DOHH2 (cell line): ENCODE measurements at regions not wholly inside any gene's neighbourhood (a gene's known extent, or its start where the extent isn't known, plus 50 kb on each side); places are given as distances from the start of the nearest gene placed in this dataset.
"Not testable (repeated sequence)": the region's sequence is repeated elsewhere in the genome, so short reads cannot be mapped to it uniquely, and the experiment has no call there.

Experiments
- H3F3A ChIP-seq: fragments of 200-600 bp; sonication (generic), shearing (Covaris generic); 2 replicates; pipeline ENCODE4 v1.6.0; 2016; ENCODE audit warnings: antibody characterized with exemption, mild to moderate bottlenecking; ENCODE audit not compliant: control insufficient read depth, insufficient read depth
- H3K27ac ChIP-seq: fragments of 200-600 bp; sonication (generic); 2 replicates; pipeline ENCODE4 v1.5.1; 2014; ENCODE audit warnings: low read depth, mild to moderate bottlenecking, low read length, moderate library complexity
- H3K27me3 ChIP-seq: fragments of 200-600 bp; sonication (generic); 2 replicates; pipeline ENCODE4 v1.6.1; 2014; ENCODE audit warnings: mild to moderate bottlenecking, low read length, mixed read lengths; ENCODE audit not compliant: control insufficient read depth
- H3K36me3 ChIP-seq: fragments of 200-600 bp; sonication (generic); 2 replicates; pipeline ENCODE4 v1.6.1; 2014; ENCODE audit warnings: mild to moderate bottlenecking, low read length, moderate library complexity, mixed read lengths; ENCODE audit not compliant: control insufficient read depth
- H3K4me1 ChIP-seq: fragments of 200-600 bp; sonication (generic); 2 replicates; pipeline ENCODE4 v1.6.1; 2014; ENCODE audit warnings: mild to moderate bottlenecking, low read length, mixed read lengths; ENCODE audit not compliant: control insufficient read depth
- H3K4me2 ChIP-seq: fragments of 200-600 bp; sonication (generic); 2 replicates; pipeline ENCODE4 v1.6.0; 2014; ENCODE audit warnings: mild to moderate bottlenecking, low read length, moderate library complexity
- H3K4me3 ChIP-seq: fragments of 200-600 bp; sonication (generic); 2 replicates; pipeline ENCODE4 v1.5.1; 2014; ENCODE audit warnings: mild to moderate bottlenecking, low read length, mixed read lengths
- H3K79me2 ChIP-seq: fragments of 200-600 bp; sonication (generic); 2 replicates; pipeline ENCODE4 v1.6.1; 2014; ENCODE audit warnings: mild to moderate bottlenecking, low read length, mixed read lengths; ENCODE audit not compliant: control insufficient read depth
- H3K9me2 ChIP-seq: fragments of 200-600 bp; sonication (generic); replicated peaks from 2 replicates; pipeline ENCODE4 v1.6.1; 2014; ENCODE audit warnings: mild to moderate bottlenecking, low read length, mixed read lengths; ENCODE audit not compliant: control insufficient read depth
- H3K9me3 ChIP-seq: fragments of 200-600 bp; sonication (generic); 2 replicates; pipeline ENCODE4 v1.6.1; 2014; ENCODE audit warnings: antibody characterized with exemption, low read length, mixed read lengths; ENCODE audit not compliant: control insufficient read depth, insufficient read depth
- H4K20me1 ChIP-seq: fragments of 200-600 bp; sonication (generic); 2 replicates; pipeline ENCODE4 v1.6.0; 2014; ENCODE audit warnings: low read depth, mild to moderate bottlenecking, antibody characterized with exemption, low read length, moderate library complexity; ENCODE audit not compliant: control insufficient read depth, insufficient read depth
- CTCF ChIP-seq: fragments of 200-600 bp; sonication (generic); IDR thresholded peaks from one replicate; pipeline ENCODE4 v1.5.1; 2014; ENCODE audit warnings: antibody characterized with exemption, mild to moderate bottlenecking, low read depth, low read length; ENCODE audit not compliant: poor library complexity, severe bottlenecking
- EZH2phosphoT487 ChIP-seq: fragments of 200-600 bp; sonication (generic); IDR thresholded peaks from 2 replicates; pipeline ENCODE4 v1.6.1; 2017; ENCODE audit warnings: borderline replicate concordance, mild to moderate bottlenecking, antibody characterized with exemption, low read length, moderate library complexity, mixed read lengths

GRCh38 chr10:83765731-83766130, 373.6 kb upstream of the GHITM start:
- Histone ChIP-seq H3K4me3 (no peak overlapping the region), H3K9me2 (no peaks in the 10 kb centered on the region), H3K4me1 (no peaks in the 10 kb centered on the region), H3K9me3 (no peaks in the 10 kb centered on the region), H3K79me2 (no peaks in the 10 kb centered on the region), H4K20me1 (no peaks in the 10 kb centered on the region), H3K4me2 (no peak overlapping the region), H3K36me3 (no peaks in the 10 kb centered on the region), H3K27ac (no peak overlapping the region), H3K27me3 (no peaks in the 10 kb centered on the region), H3F3A (no peaks in the 10 kb centered on the region)
- no peak for TF ChIP-seq EZH2phosphoT487
- TF ChIP-seq CTCF, result no peak

DNA sequence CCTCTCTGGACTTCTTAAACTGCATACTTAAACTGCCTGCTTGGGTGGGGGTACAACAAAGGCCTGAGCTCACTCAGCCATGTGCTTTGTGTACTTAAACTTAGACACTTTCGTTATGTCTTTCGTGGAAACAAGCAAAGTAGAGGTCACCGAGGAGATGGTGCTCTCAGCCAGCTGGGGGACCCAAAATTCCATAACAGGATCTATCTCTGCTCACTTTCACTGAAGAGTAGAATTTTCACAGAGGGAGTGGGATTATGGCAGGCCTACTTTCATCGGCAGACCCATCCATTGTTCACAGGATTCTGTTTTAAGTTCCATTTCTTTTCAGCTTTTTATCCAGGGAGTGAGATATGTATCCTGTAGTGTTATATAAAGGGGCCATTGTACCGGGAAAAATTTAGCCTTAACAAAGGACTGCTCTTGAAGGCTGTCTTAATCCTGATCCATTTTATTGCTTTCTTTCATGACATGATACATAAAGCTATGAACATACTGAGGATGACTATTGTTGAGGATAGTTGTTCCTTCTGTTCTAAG, 370.0 kb upstream of the GHITM start:
- Histone ChIP-seq H3K9me3 (no peaks in the 10 kb centered on the region), H3K4me2 (no peak overlapping the region), H3K9me2 (no peaks in the 10 kb centered on the region; the same call in 1 of the 2 replicates), H3K79me2 (no peaks in the 10 kb centered on the region), H4K20me1 (no peaks in the 10 kb centered on the region), H3K4me1 (no peaks in the 10 kb centered on the region), H3K27me3 (no peaks in the 10 kb centered on the region), H3K36me3 (no peaks in the 10 kb centered on the region), H3K4me3 (no peak overlapping the region), H3K27ac (no peak overlapping the region), H3F3A (no peaks in the 10 kb centered on the region)
- TF ChIP-seq EZH2phosphoT487 (no peak), CTCF (no peak)

- not testable (repeated sequence) for H3K4me2 ChIP-seq, H3K4me3 ChIP-seq, H3K9me3 ChIP-seq, H3K27ac ChIP-seq, H4K20me1 ChIP-seq, H3F3A ChIP-seq, H3K79me2 ChIP-seq, H3K4me1 ChIP-seq, H3K27me3 ChIP-seq, H3K36me3 ChIP-seq, H3K9me2 ChIP-seq
These were observed 352.6 kb upstream of the GHITM start for GRCh38 chr10:83786701-83787100.

DNA sequence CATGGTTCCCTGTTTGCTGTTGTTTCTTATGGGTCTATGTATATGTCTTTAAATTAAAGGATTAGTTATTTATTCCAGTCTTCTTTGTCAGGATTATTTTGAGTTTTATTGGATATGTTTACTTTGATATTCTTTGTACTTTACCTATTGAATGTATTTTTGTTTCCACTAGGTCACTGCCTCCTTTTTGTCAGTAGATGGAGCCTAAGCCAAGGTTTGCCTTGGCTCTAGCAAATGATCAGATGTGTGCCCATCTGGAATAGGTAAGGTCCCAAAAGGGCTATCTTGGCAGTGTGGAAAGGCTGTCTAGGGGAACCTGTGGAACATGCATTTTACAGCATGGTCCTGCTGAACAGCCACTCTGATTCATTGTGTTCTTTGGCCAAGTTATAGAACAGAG, 337.3 kb upstream of the GHITM start:
- Histone ChIP-seq H3K27ac (no peak overlapping the region), H3K4me3 (no peak overlapping the region), H3K9me2 (no peaks in the 10 kb centered on the region), H3K36me3 (no peaks in the 10 kb centered on the region), H3K4me2 (no peak overlapping the region), H3K9me3 (no peaks in the 10 kb centered on the region), H3K4me1 (no peaks in the 10 kb centered on the region), H3K27me3 (no peaks in the 10 kb centered on the region), H3F3A (no peaks in the 10 kb centered on the region), H3K79me2 (no peaks in the 10 kb centered on the region), H4K20me1 (no peaks in the 10 kb centered on the region)
- TF ChIP-seq EZH2phosphoT487 (no peak), CTCF (peak; percentile 12)
